DND-41 (cell line): ENCODE measurements at regions not wholly inside any gene's neighbourhood (a gene's known extent, or its start where the extent isn't known, plus 50 kb on each side); places are given as distances from the start of the nearest gene placed in this dataset.
"Not testable (repeated sequence)": the region's sequence is repeated elsewhere in the genome, so short reads cannot be mapped to it uniquely, and the experiment has no call there.

Experiments used
- ATAC-seq: fragments of 200-7000 bp; cut with Tn5 transposase; 3 replicates; pipeline ENCODE4 v1.9.1; 2021; ENCODE audit warnings: low read depth; ENCODE audit not compliant: insufficient read depth
- DNase-seq: peaks from one replicate; pipeline ENCODE4 v3.0.0-alpha.2; 2020
- H2AFZ ChIP-seq: 2 replicates; pipeline ENCODE4 v1.6.0; 2012; ENCODE audit warnings: low read depth, low read length
- H3K27ac ChIP-seq: 2 replicates; pipeline ENCODE4 v1.5.1; 2012; ENCODE audit warnings: low read length, inconsistent platforms
- H3K27me3 ChIP-seq: fragments of 200-600 bp; sonication (generic); 2 replicates; pipeline ENCODE4 v1.6.0; 2012; ENCODE audit warnings: low read length, mild to moderate bottlenecking, inconsistent platforms; ENCODE audit not compliant: insufficient read depth, poor library complexity
- H3K36me3 ChIP-seq: 2 replicates; pipeline ENCODE4 v1.5.1; 2012; ENCODE audit warnings: low read length, inconsistent platforms; ENCODE audit not compliant: insufficient read depth
- H3K4me1 ChIP-seq: 2 replicates; pipeline ENCODE4 v1.5.1; 2012; ENCODE audit warnings: mild to moderate bottlenecking, low read length; ENCODE audit not compliant: insufficient read depth
- H3K4me2 ChIP-seq: 2 replicates; pipeline ENCODE4 v1.6.0; 2012; ENCODE audit warnings: mild to moderate bottlenecking, moderate library complexity, low read length, inconsistent platforms; ENCODE audit not compliant: insufficient read depth
- H3K4me3 ChIP-seq, 2 experiments: fragments of 200-600 bp in 1 of 2; shearing (Covaris generic) in 1 of 2; 2 replicates each; pipeline ENCODE4 v1.5.1; 2012 to 2016; ENCODE audit warnings: inconsistent platforms in 2 of 2, low read length in 2 of 2, mild to moderate bottlenecking in 2 of 2, low read depth in 1 of 2, moderate library complexity in 1 of 2
- H3K79me2 ChIP-seq: 2 replicates; pipeline ENCODE4 v1.6.0; 2012; ENCODE audit warnings: low read length, inconsistent platforms; ENCODE audit not compliant: insufficient read depth
- H3K9ac ChIP-seq: 2 replicates; pipeline ENCODE4 v1.6.0; 2012; ENCODE audit warnings: low read depth, mild to moderate bottlenecking, inconsistent platforms, low read length, moderate library complexity
- H3K9me3 ChIP-seq: 2 replicates; pipeline ENCODE4 v1.5.1; 2012; ENCODE audit warnings: low read length, moderate library complexity, mild to moderate bottlenecking, inconsistent platforms; ENCODE audit not compliant: insufficient read depth, severe bottlenecking
- H4K20me1 ChIP-seq: 2 replicates; pipeline ENCODE4 v1.6.0; 2012; ENCODE audit warnings: low read length; ENCODE audit not compliant: insufficient read depth
- EZH2 ChIP-seq: IDR thresholded peaks from 3 replicates; pipeline ENCODE4 v1.6.1; 2012; ENCODE audit warnings: borderline replicate concordance, low read depth, mild to moderate bottlenecking, moderate library complexity, low read length, inconsistent platforms; ENCODE audit not compliant: severe bottlenecking
- TF ChIP-seq, protein P1 (sequence below): IDR thresholded peaks from 2 replicates; pipeline ENCODE4 v1.5.1; 2012; ENCODE audit warnings: borderline replicate concordance, low read length, moderate library complexity, mild to moderate bottlenecking; ENCODE audit not compliant: poor library complexity, severe bottlenecking; ENCODE audit errors: extremely low read depth

DNA sequence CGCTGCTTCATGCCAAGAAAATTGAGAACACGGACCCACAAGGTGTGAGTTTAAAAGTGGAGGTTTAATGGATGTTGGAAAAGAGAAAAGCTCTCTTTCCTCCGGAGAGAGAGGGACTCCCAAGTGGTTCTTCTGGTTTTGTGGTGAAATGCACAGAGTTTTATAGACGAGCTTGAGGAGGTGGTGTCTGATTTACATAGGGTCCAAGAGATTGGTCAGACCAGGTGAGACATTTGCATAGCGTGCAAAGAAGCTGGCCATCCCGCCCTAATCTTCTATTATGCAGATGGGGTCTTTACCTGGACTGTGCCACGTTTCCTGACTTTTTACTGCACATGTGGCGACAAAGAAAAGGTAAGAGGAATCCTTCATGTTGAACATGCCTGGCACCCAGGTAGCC, 236.4 kb upstream of the PCDH9 start:
- H3K9ac ChIP-seq = no peak overlapping the region
- no peaks in the 10 kb centered on the region for H3K36me3 ChIP-seq
- TF ChIP-seq, protein P1, sequence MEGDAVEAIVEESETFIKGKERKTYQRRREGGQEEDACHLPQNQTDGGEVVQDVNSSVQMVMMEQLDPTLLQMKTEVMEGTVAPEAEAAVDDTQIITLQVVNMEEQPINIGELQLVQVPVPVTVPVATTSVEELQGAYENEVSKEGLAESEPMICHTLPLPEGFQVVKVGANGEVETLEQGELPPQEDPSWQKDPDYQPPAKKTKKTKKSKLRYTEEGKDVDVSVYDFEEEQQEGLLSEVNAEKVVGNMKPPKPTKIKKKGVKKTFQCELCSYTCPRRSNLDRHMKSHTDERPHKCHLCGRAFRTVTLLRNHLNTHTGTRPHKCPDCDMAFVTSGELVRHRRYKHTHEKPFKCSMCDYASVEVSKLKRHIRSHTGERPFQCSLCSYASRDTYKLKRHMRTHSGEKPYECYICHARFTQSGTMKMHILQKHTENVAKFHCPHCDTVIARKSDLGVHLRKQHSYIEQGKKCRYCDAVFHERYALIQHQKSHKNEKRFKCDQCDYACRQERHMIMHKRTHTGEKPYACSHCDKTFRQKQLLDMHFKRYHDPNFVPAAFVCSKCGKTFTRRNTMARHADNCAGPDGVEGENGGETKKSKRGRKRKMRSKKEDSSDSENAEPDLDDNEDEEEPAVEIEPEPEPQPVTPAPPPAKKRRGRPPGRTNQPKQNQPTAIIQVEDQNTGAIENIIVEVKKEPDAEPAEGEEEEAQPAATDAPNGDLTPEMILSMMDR = no peak
- TF ChIP-seq EZH2 = no peak
- ATAC-seq (no peak), DNase-seq (no peak)
- no peak overlapping the region for H3K27ac ChIP-seq
- no peaks in the 10 kb centered on the region for H4K20me1 ChIP-seq
- peaks cover 3% of the 10 kb centered on the region for H3K9me3 ChIP-seq
- H3K4me2 ChIP-seq = no peak overlapping the region
- H3K4me1 ChIP-seq = no peaks in the 10 kb centered on the region
- H3K4me3 ChIP-seq = no peak overlapping the region
- no peak overlapping the region for H2AFZ ChIP-seq
- no peaks in the 10 kb centered on the region for H3K79me2 ChIP-seq
- H3K27me3 ChIP-seq = no peaks in the 10 kb centered on the region

DNA sequence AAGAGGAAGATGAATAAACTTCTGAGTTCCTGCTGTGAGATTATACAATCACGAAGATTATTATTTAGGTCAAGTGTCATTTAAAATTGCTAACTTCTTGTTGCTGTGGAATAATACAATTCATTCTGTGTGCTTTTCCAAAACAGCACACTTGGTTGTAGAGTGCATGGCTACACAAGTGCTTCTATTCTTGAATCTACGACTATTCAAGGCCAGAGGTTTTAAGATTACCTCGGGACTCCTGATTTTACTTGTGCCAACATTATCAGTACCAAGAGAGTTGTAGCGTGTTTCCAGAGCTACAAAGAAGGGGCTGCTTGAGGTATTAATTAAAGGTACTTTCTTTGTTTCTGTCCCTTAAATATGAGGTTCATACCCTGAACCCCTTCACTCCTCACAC, 234.0 kb upstream of the PCDH9 start:
- Histone ChIP-seq H3K9me3 (no peaks in the 10 kb centered on the region), H3K4me2 (no peak overlapping the region), H3K79me2 (no peaks in the 10 kb centered on the region), H3K9ac (no peak overlapping the region), H4K20me1 (no peaks in the 10 kb centered on the region), H2AFZ (no peak overlapping the region), H3K36me3 (no peaks in the 10 kb centered on the region), H3K4me1 (no peaks in the 10 kb centered on the region), H3K4me3 (no peak overlapping the region), H3K27ac (no peak overlapping the region), H3K27me3 (no peaks in the 10 kb centered on the region)
- TF ChIP-seq, protein P1 = no peak
- TF ChIP-seq EZH2 = no peak
- DNase-seq = no peak
- ATAC-seq = no peak

DNA sequence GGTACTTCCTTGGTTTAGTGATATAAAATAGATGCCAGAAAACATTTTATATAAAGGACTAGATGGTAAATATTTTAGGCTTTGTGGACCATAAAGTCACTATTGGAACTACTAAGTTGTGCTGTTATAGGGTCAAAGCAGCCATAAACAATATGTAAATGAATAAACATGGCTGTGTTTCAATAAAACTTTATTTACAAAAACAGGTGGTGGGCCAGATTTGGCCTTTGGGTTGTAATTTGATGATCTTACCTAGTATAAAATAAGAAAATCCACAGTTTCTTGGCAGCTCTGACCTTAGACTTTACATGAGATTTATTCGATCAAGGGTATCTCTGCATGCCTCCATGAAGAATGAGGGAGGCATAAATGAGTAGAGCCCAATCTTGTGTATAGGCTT, 232.0 kb upstream of the PCDH9 start:
- DNase-seq = no peak
- Histone ChIP-seq H3K27ac (no peak overlapping the region), H3K9me3 (no peaks in the 10 kb centered on the region), H3K27me3 (no peaks in the 10 kb centered on the region), H2AFZ (no peak overlapping the region), H3K79me2 (no peaks in the 10 kb centered on the region), H3K4me1 (no peaks in the 10 kb centered on the region), H3K36me3 (no peaks in the 10 kb centered on the region), H3K4me3 (no peak overlapping the region), H3K4me2 (no peak overlapping the region), H4K20me1 (no peaks in the 10 kb centered on the region), H3K9ac (no peak overlapping the region)
- no peak for ATAC-seq
- TF ChIP-seq, protein P1 = no peak
- TF ChIP-seq EZH2 = no peak

DNA sequence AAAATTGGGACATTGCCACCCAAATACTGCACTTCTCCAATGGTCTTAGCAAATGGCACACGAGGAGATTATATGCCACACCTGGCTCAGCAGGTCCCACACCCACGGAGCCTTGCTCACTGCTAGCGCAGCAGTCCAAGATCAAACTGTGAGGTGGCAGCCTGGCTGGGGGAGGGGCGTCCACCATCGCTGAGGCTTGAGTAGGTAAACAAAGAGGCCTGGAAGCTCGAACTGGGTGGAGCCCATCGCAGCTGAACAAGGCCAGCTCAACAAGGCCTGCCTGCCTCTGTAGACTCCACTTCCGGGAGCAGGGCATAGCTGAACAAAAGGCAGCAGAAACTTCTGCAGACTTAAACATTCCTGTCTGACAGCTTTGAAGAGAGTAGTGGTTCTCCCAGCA, 222.4 kb upstream of the PCDH9 start:
- DNase-seq, H3K79me2 ChIP-seq, H3K27me3 ChIP-seq, H3K9me3 ChIP-seq, H3K4me3 ChIP-seq, H2AFZ ChIP-seq, H3K4me2 ChIP-seq, H3K4me1 ChIP-seq, ATAC-seq, H4K20me1 ChIP-seq, H3K36me3 ChIP-seq, H3K27ac ChIP-seq, H3K9ac ChIP-seq: not testable (repeated sequence)
